NCI-H1417 treated with DMSO at 0.1 percent for 48 hours (cell line): ENCODE measurements at regions not wholly inside any gene's neighbourhood (a gene's known extent, or its start where the extent isn't known, plus 50 kb on each side); places are given as distances from the start of the nearest gene placed in this dataset.

Experiments used
- DNase-seq: peaks from one replicate; lab custom pipeline; 2025; lab: John Stamatoyannopoulos, UW

DNA sequence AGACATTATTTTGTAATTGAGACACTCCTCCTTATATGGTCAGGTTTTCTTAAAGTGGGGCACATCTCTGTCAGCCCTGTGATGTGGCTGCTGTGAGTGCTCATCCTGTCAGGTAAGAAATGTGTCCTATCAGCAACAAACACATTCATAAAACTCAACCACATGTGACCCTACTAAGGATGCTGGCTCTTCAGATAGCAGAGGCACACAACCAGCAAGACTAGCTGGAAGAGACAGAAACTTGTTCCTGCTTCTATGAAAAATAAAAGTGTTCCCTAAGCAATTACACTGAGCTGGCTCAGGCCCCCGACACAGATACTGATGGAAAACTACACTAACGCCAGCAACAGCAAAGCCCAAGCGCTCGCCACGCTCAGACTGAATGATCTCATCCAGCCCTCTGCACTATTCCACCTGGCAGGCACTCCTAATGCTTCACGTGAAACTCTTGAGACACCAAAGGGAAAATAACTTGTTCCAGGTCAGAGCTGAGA lies 49.8 kb upstream of the CYP2D6 start:
- DNase-seq: no peak
